ENCODE measurements at regions not wholly inside any gene's neighbourhood (a gene's known extent, or its start where the extent isn't known, plus 50 kb on each side); places are given as distances from the start of the nearest gene placed in this dataset.

- Histone ChIP-seq H3K9ac (ENCODE audit: low read length) (no peak overlapping the region), H3K9me2 (replicated peaks; ENCODE audit: insufficient read depth, low read length) (no peaks in the 10 kb centered on the region), H3K4me1 (ENCODE audit: low read length) (no peaks in the 10 kb centered on the region), H3K4me3 (ENCODE audit: low read length) (no peak overlapping the region), H2AFZ (ENCODE audit: low read length) (no peak overlapping the region), H3K79me2 (ENCODE audit: low read length) (no peaks in the 10 kb centered on the region), H3F3A (ENCODE audit: insufficient read depth, low read length) (no peaks in the 10 kb centered on the region), H4K20me1 (ENCODE audit: insufficient read depth, low read length) (no peaks in the 10 kb centered on the region), H3K27ac (ENCODE audit: low read length) (no peak overlapping the region), H3K4me2 (ENCODE audit: low read depth, low read length) (no peak overlapping the region), H3K9me3 (replicated peaks; ENCODE audit: insufficient read depth, low read length) (no peaks in the 10 kb centered on the region), H3K27me3 (replicated peaks; ENCODE audit: insufficient read depth, low read length) (no peaks in the 10 kb centered on the region), H3K36me3 (replicated peaks; ENCODE audit: insufficient read depth, low read length) (no peaks in the 10 kb centered on the region)
- no peak for DNase-seq
- no peak for TF ChIP-seq EZH2phosphoT487 (IDR thresholded peaks at IDR 0.05; ENCODE audit: low read length)
- TF ChIP-seq, protein P1, sequence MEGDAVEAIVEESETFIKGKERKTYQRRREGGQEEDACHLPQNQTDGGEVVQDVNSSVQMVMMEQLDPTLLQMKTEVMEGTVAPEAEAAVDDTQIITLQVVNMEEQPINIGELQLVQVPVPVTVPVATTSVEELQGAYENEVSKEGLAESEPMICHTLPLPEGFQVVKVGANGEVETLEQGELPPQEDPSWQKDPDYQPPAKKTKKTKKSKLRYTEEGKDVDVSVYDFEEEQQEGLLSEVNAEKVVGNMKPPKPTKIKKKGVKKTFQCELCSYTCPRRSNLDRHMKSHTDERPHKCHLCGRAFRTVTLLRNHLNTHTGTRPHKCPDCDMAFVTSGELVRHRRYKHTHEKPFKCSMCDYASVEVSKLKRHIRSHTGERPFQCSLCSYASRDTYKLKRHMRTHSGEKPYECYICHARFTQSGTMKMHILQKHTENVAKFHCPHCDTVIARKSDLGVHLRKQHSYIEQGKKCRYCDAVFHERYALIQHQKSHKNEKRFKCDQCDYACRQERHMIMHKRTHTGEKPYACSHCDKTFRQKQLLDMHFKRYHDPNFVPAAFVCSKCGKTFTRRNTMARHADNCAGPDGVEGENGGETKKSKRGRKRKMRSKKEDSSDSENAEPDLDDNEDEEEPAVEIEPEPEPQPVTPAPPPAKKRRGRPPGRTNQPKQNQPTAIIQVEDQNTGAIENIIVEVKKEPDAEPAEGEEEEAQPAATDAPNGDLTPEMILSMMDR (IDR thresholded peaks at IDR 0.05; ENCODE audit: low read length) = no peak
- no peak for TF ChIP-seq EZH2 (optimal IDR thresholded peaks at IDR 0.05; ENCODE audit: low read depth, low read length)
Measured at GRCh38 chr18:64810354-64810753, 661.5 kb upstream of the LINC00305 start.

- Histone ChIP-seq H3K79me2 (ENCODE audit: low read length) (no peaks in the 10 kb centered on the region), H3K4me1 (ENCODE audit: low read length) (no peaks in the 10 kb centered on the region), H3K27me3 (replicated peaks; ENCODE audit: insufficient read depth, low read length) (no peaks in the 10 kb centered on the region), H3F3A (ENCODE audit: insufficient read depth, low read length) (no peaks in the 10 kb centered on the region), H3K9ac (ENCODE audit: low read length) (no peak overlapping the region), H2AFZ (ENCODE audit: low read length) (no peak overlapping the region), H3K27ac (ENCODE audit: low read length) (no peak overlapping the region), H4K20me1 (ENCODE audit: insufficient read depth, low read length) (no peaks in the 10 kb centered on the region), H3K36me3 (replicated peaks; ENCODE audit: insufficient read depth, low read length) (no peaks in the 10 kb centered on the region), H3K4me3 (ENCODE audit: low read length) (no peak overlapping the region), H3K4me2 (ENCODE audit: low read depth, low read length) (no peak overlapping the region), H3K9me2 (replicated peaks; ENCODE audit: insufficient read depth, low read length) (no peaks in the 10 kb centered on the region), H3K9me3 (replicated peaks; ENCODE audit: insufficient read depth, low read length) (no peaks in the 10 kb centered on the region)
- TF ChIP-seq EZH2phosphoT487 (IDR thresholded peaks at IDR 0.05; ENCODE audit: low read length) (no peak), EZH2 (optimal IDR thresholded peaks at IDR 0.05; ENCODE audit: low read depth, low read length) (no peak)
- DNase-seq = no peak
Measured at GRCh38 chr18:64809801-64810200, 660.9 kb upstream of the LINC00305 start.

GRCh38 chr18:64807560-64807959 lies 658.7 kb upstream of the LINC00305 start:
- Histone ChIP-seq H3K79me2 (ENCODE audit: low read length) (no peaks in the 10 kb centered on the region), H3K4me1 (ENCODE audit: low read length) (no peaks in the 10 kb centered on the region), H3F3A (ENCODE audit: insufficient read depth, low read length) (no peaks in the 10 kb centered on the region), H3K4me2 (ENCODE audit: low read depth, low read length) (no peak overlapping the region), H3K36me3 (replicated peaks; ENCODE audit: insufficient read depth, low read length) (no peaks in the 10 kb centered on the region), H4K20me1 (ENCODE audit: insufficient read depth, low read length) (no peaks in the 10 kb centered on the region), H2AFZ (ENCODE audit: low read length) (no peak overlapping the region), H3K9me3 (replicated peaks; ENCODE audit: insufficient read depth, low read length) (no peaks in the 10 kb centered on the region), H3K9me2 (replicated peaks; ENCODE audit: insufficient read depth, low read length) (no peaks in the 10 kb centered on the region), H3K4me3 (ENCODE audit: low read length) (no peak overlapping the region), H3K27ac (ENCODE audit: low read length) (no peak overlapping the region), H3K27me3 (replicated peaks; ENCODE audit: insufficient read depth, low read length) (no peaks in the 10 kb centered on the region), H3K9ac (ENCODE audit: low read length) (no peak overlapping the region)
- no peak for DNase-seq
- TF ChIP-seq EZH2 (optimal IDR thresholded peaks at IDR 0.05; ENCODE audit: low read depth, low read length) (no peak), EZH2phosphoT487 (IDR thresholded peaks at IDR 0.05; ENCODE audit: low read length) (no peak)
- TF ChIP-seq, protein P1 (IDR thresholded peaks at IDR 0.05; ENCODE audit: low read length) = no peak

DNA sequence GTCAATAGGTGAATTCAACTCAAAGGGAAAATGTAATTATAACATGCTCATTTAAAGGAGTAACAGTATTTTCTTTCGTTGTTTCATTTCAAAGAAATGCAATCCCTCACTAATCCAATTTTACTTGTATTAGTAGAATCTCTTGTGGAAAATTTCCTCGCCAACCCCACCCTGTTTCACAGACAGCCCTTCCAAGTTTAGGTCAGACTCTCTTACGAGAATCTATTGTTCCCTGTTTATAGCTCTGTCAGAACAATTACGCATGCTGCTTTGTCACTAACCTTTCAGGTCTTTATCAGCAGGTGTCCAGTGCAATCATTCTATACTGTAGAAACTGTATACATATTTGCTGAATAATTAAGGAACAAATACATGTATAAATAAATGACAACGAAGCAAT lies 657.8 kb upstream of the LINC00305 start:
- Histone ChIP-seq H3K27me3 (replicated peaks; ENCODE audit: insufficient read depth, low read length) (no peaks in the 10 kb centered on the region), H3K79me2 (ENCODE audit: low read length) (no peaks in the 10 kb centered on the region), H2AFZ (ENCODE audit: low read length) (no peak overlapping the region), H3K9ac (ENCODE audit: low read length) (no peak overlapping the region), H3K36me3 (replicated peaks; ENCODE audit: insufficient read depth, low read length) (no peaks in the 10 kb centered on the region), H3K4me2 (ENCODE audit: low read depth, low read length) (no peak overlapping the region), H3F3A (ENCODE audit: insufficient read depth, low read length) (no peaks in the 10 kb centered on the region), H3K4me3 (ENCODE audit: low read length) (no peak overlapping the region), H3K9me2 (replicated peaks; ENCODE audit: insufficient read depth, low read length) (no peaks in the 10 kb centered on the region), H3K4me1 (ENCODE audit: low read length) (no peaks in the 10 kb centered on the region), H4K20me1 (ENCODE audit: insufficient read depth, low read length) (no peaks in the 10 kb centered on the region), H3K9me3 (replicated peaks; ENCODE audit: insufficient read depth, low read length) (no peaks in the 10 kb centered on the region), H3K27ac (ENCODE audit: low read length) (no peak overlapping the region)
- DNase-seq = no peak
- TF ChIP-seq EZH2phosphoT487 (IDR thresholded peaks at IDR 0.05; ENCODE audit: low read length) (no peak), EZH2 (optimal IDR thresholded peaks at IDR 0.05; ENCODE audit: low read depth, low read length) (no peak)
- TF ChIP-seq, protein P1 (IDR thresholded peaks at IDR 0.05; ENCODE audit: low read length) = no peak

Measured in MM.1S (cell line).